SK-N-SH (cell line): ENCODE measurements at regions not wholly inside any gene's neighbourhood (a gene's known extent, or its start where the extent isn't known, plus 50 kb on each side); places are given as distances from the start of the nearest gene placed in this dataset.
"Not testable (repeated sequence)": the region's sequence is repeated elsewhere in the genome, so short reads cannot be mapped to it uniquely, and the experiment has no call there.

Experiments
- CTCF ChIP-seq: fragments of 200-600 bp; sonication (generic); IDR thresholded peaks from 2 replicates; pipeline ENCODE4 v1.6.1; 2017; ENCODE audit warnings: antibody characterized with exemption, mild to moderate bottlenecking, moderate library complexity
- EP300 ChIP-seq, 2 experiments: IDR thresholded peaks; 2 replicates each; pipeline versions ENCODE4 v1.4.0 to v1.6.1; 2012; ENCODE audit warnings: borderline replicate concordance in 1 of 2, low read depth in 1 of 2, low read length in 1 of 2
- EZH2phosphoT487 ChIP-seq: fragments of 200-600 bp; sonication (generic); IDR thresholded peaks from 2 replicates; pipeline ENCODE4 v1.6.1; 2017; ENCODE audit warnings: low read depth, mixed run types, mild to moderate bottlenecking, antibody characterized with exemption, moderate library complexity, borderline replicate concordance
- MXI1 ChIP-seq: IDR thresholded peaks from 2 replicates; pipeline ENCODE4 v1.6.1; 2012; ENCODE audit warnings: mild to moderate bottlenecking, low read depth, low read length, improper control_type of control experiment
- POLR2AphosphoS5 ChIP-seq: IDR thresholded peaks from 2 replicates; pipeline ENCODE4 v1.6.1; 2012; ENCODE audit warnings: low read depth, low read length
- RAD21 ChIP-seq: IDR thresholded peaks from 2 replicates; pipeline ENCODE4 v1.6.1; 2012; ENCODE audit warnings: mild to moderate bottlenecking, low read length
- RXRA ChIP-seq: IDR thresholded peaks from 2 replicates; pipeline ENCODE4 v1.4.0; 2012; ENCODE audit warnings: low read depth, mild to moderate bottlenecking, borderline replicate concordance
- SIN3A ChIP-seq: IDR thresholded peaks from 2 replicates; pipeline ENCODE4 v1.6.1; 2012; ENCODE audit warnings: low read depth, mild to moderate bottlenecking, low read length, moderate library complexity, borderline replicate concordance
- SMC3 ChIP-seq: IDR thresholded peaks from 2 replicates; pipeline ENCODE4 v1.6.1; 2012; ENCODE audit warnings: low read depth, low read length, improper control_type of control experiment
- YY1 ChIP-seq: IDR thresholded peaks from 2 replicates; pipeline ENCODE4 v1.4.0; 2012; ENCODE audit warnings: low read depth, mild to moderate bottlenecking
- TF ChIP-seq, protein P1 (sequence below): IDR thresholded peaks from 2 replicates; pipeline ENCODE4 v1.4.0; 2012; ENCODE audit warnings: low read depth

DNA sequence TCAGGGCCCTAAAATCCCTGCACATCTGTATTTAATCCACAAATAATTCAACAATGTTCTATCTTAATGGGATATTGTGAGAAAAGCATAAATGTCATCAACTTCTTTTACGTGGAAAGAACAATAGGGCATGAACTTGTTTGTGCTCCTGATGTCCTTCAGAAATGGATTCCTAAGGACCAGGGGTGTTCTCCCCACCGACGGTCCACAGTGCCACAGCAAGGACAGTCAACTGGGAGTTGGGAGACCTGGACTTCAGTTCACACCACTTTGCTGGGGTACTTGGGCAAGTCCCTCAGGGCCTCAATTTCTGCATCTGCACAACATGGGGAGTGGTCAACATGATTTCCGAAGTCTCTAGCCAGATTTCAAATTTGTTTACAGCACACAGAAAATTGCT, 908.4 kb downstream of the RPIA start:
- not testable (repeated sequence) for TF ChIP-seq CTCF; POLR2AphosphoS5; MXI1; RXRA; YY1; SMC3; EZH2phosphoT487; RAD21; SIN3A; EP300 (IDR thresholded peaks at IDR 0.05; ENCODE audit: borderline replicate concordance in 1 of 2, low read depth in 1 of 2, low read length in 1 of 2)
- TF ChIP-seq, protein P1, sequence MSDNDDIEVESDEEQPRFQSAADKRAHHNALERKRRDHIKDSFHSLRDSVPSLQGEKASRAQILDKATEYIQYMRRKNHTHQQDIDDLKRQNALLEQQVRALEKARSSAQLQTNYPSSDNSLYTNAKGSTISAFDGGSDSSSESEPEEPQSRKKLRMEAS, result not testable (repeated sequence)
